ENCODE measurements at regions not wholly inside any gene's neighbourhood (a gene's known extent, or its start where the extent isn't known, plus 50 kb on each side); places are given as distances from the start of the nearest gene placed in this dataset.

DNA sequence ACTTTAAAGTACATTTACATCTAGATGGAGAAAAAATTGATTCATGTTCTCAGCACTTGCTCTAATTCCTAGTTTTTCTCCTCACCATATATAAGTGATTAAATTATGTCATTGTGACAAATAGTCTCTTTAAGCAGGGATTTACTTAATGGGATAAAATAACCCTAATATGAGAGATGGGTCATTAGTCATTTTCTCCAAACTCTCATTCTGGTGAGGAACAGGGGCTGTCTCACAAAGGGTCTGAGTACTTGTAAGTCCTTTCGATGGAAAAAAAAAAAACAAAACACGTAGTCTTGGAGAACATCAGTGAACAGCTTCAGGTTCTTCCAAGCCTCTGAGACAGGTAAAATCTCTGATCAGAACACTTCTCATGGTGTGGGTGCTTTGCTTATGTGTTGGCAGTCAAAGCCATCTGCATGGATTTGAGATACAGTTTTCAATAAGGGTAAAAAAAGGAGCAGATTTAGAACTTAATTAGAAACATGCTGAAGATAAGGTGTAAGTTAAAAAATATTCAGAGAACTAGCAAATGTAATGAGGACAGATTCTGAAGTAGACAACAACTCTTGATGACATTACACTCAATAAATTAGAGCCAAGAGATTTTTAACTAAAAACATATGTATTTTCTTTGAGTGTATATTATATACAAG is 1668.9 kb upstream of the MIR17HG start:
- Histone ChIP-seq H3K79me2 (ENCODE audit: insufficient read depth, low read length) (no peaks in the 10 kb centered on the region), H3K27me3 (ENCODE audit: insufficient read depth, low read length) (no peaks in the 10 kb centered on the region), H3K9ac (ENCODE audit: low read length) (no peak overlapping the region), H3K4me3 (replicated peaks in 1 of 2; ENCODE audit: low read depth in 1 of 2, low read length in 2 of 2) (no peak overlapping the region), H3K4me1 (ENCODE audit: control insufficient read depth in 1 of 2, insufficient read depth in 2 of 2, low read length in 2 of 2) (no peaks in the 10 kb centered on the region), H3K36me3 (ENCODE audit: control insufficient read depth in 1 of 2, insufficient read depth in 2 of 2, low read length in 2 of 2) (no peaks in the 10 kb centered on the region), H3K9me2 (ENCODE audit: insufficient read depth) (no peaks in the 10 kb centered on the region), H3K4me2 (ENCODE audit: low read length) (no peak overlapping the region), H4K20me1 (ENCODE audit: insufficient read depth) (no peaks in the 10 kb centered on the region), H3K9me3 (ENCODE audit: control insufficient read depth in 1 of 2, insufficient read depth in 1 of 2, low read depth in 1 of 2, low read length in 2 of 2) (no peaks in the 10 kb centered on the region), H3K27ac (ENCODE audit: low read depth, low read length) (no peak overlapping the region), H2AFZ (ENCODE audit: low read depth, low read length, poor library complexity, severe bottlenecking) (no peak overlapping the region)
- ChIA-PET RAD21 (ENCODE audit: low non-redundant PET in 1 of 2, low total read pairs in 2 of 2, uncharacterized antibody in 2 of 2, unreplicated experiment in 2 of 2) (no interaction called here), CTCF (no interaction called here), POLR2A (no interaction called here)
- ATAC-seq (no peak), DNase-seq (ENCODE audit: low read depth, low spot score) (no peak)
- TF ChIP-seq SP1 (IDR thresholded peaks at IDR 0.05; ENCODE audit: low read depth): no peak
- no peak for TF ChIP-seq POLR2A (IDR thresholded peaks at IDR 0.05; ENCODE audit: borderline replicate concordance, extremely low read depth, insufficient read depth, insufficient read length)
- TF ChIP-seq, protein P1, sequence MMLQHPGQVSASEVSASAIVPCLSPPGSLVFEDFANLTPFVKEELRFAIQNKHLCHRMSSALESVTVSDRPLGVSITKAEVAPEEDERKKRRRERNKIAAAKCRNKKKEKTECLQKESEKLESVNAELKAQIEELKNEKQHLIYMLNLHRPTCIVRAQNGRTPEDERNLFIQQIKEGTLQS (IDR thresholded peaks at IDR 0.05): no peak
- no peak for TF ChIP-seq POLR2AphosphoS5 (IDR thresholded peaks at IDR 0.05; ENCODE audit: low read depth, low read length)
- no peak for TF ChIP-seq SIN3A (IDR thresholded peaks at IDR 0.05; ENCODE audit: low read depth)
- no peak for TF ChIP-seq CBX3 (IDR thresholded peaks at IDR 0.05; ENCODE audit: low read depth)
- TF ChIP-seq, protein P2, sequence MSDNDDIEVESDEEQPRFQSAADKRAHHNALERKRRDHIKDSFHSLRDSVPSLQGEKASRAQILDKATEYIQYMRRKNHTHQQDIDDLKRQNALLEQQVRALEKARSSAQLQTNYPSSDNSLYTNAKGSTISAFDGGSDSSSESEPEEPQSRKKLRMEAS (IDR thresholded peaks at IDR 0.05): no peak
- no peak for TF ChIP-seq JUND (IDR thresholded peaks at IDR 0.05)
- no peak for TF ChIP-seq ELF1 (IDR thresholded peaks at IDR 0.05; ENCODE audit: borderline replicate concordance, low read depth)
- BruUV-seq (replicated peaks): no TSS peak
- intact Hi-C loops (cut with micrococcal nuclease): no loop called here

DNA sequence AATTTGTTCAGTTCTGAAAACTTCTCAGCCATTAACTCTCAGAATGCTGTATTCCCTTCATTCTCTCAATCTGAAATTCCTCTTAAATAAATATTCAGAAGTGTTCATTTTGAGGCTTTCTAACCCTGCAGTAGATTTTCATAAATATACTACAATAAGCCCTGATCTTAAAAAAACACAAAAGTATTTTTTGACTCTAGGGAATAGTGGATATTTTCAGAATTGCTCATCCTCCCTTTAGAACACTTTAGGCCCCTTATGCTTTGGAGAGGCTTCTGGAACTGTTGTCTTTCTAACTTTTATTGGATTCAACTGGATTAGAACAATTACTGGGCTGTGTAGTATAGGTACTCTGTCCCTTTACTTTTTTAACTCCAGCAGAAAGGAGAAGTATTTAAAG is 1662.6 kb upstream of the MIR17HG start:
- Histone ChIP-seq H2AFZ (ENCODE audit: low read depth, low read length, poor library complexity, severe bottlenecking) (no peak overlapping the region), H3K79me2 (ENCODE audit: insufficient read depth, low read length) (no peaks in the 10 kb centered on the region), H3K27ac (ENCODE audit: low read depth, low read length) (no peak overlapping the region), H3K36me3 (ENCODE audit: control insufficient read depth in 1 of 2, insufficient read depth in 2 of 2, low read length in 2 of 2) (no peaks in the 10 kb centered on the region), H4K20me1 (ENCODE audit: insufficient read depth) (no peaks in the 10 kb centered on the region), H3K9me3 (ENCODE audit: control insufficient read depth in 1 of 2, insufficient read depth in 1 of 2, low read depth in 1 of 2, low read length in 2 of 2) (no peaks in the 10 kb centered on the region; a peak in 1 of 4 replicates), H3K9me2 (ENCODE audit: insufficient read depth) (no peaks in the 10 kb centered on the region), H3K27me3 (ENCODE audit: insufficient read depth, low read length) (no peaks in the 10 kb centered on the region), H3K4me1 (ENCODE audit: control insufficient read depth in 1 of 2, insufficient read depth in 2 of 2, low read length in 2 of 2) (no peaks in the 10 kb centered on the region), H3K4me3 (replicated peaks in 1 of 2; ENCODE audit: low read depth in 1 of 2, low read length in 2 of 2) (no peak overlapping the region), H3K9ac (ENCODE audit: low read length) (no peak overlapping the region), H3K4me2 (ENCODE audit: low read length) (no peak overlapping the region)
- intact Hi-C loops (cut with micrococcal nuclease): no loop called here
- TF ChIP-seq SIN3A (IDR thresholded peaks at IDR 0.05; ENCODE audit: low read depth): no peak
- TF ChIP-seq CEBPB (IDR thresholded peaks at IDR 0.05; ENCODE audit: low read depth): no peak
- no peak for TF ChIP-seq EZH2phosphoT487 (IDR thresholded peaks at IDR 0.05; ENCODE audit: borderline replicate concordance)
- TF ChIP-seq, protein P2 (IDR thresholded peaks at IDR 0.05): no peak
- no peak for TF ChIP-seq CBX3 (IDR thresholded peaks at IDR 0.05; ENCODE audit: low read depth)
- TF ChIP-seq SP1 (IDR thresholded peaks at IDR 0.05; ENCODE audit: low read depth): no peak
- TF ChIP-seq ZFX (IDR thresholded peaks at IDR 0.05): no peak
- no peak for TF ChIP-seq POLR2A (IDR thresholded peaks at IDR 0.05; ENCODE audit: borderline replicate concordance, extremely low read depth, insufficient read depth, insufficient read length)
- TF ChIP-seq, protein P3, sequence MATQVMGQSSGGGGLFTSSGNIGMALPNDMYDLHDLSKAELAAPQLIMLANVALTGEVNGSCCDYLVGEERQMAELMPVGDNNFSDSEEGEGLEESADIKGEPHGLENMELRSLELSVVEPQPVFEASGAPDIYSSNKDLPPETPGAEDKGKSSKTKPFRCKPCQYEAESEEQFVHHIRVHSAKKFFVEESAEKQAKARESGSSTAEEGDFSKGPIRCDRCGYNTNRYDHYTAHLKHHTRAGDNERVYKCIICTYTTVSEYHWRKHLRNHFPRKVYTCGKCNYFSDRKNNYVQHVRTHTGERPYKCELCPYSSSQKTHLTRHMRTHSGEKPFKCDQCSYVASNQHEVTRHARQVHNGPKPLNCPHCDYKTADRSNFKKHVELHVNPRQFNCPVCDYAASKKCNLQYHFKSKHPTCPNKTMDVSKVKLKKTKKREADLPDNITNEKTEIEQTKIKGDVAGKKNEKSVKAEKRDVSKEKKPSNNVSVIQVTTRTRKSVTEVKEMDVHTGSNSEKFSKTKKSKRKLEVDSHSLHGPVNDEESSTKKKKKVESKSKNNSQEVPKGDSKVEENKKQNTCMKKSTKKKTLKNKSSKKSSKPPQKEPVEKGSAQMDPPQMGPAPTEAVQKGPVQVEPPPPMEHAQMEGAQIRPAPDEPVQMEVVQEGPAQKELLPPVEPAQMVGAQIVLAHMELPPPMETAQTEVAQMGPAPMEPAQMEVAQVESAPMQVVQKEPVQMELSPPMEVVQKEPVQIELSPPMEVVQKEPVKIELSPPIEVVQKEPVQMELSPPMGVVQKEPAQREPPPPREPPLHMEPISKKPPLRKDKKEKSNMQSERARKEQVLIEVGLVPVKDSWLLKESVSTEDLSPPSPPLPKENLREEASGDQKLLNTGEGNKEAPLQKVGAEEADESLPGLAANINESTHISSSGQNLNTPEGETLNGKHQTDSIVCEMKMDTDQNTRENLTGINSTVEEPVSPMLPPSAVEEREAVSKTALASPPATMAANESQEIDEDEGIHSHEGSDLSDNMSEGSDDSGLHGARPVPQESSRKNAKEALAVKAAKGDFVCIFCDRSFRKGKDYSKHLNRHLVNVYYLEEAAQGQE (IDR thresholded peaks at IDR 0.05; ENCODE audit: low read depth): no peak
- TF ChIP-seq JUND (IDR thresholded peaks at IDR 0.05): no peak
- DNase-seq (ENCODE audit: low read depth, low spot score): no peak
- POLR2A ChIA-PET: no interaction called here
- no peak for ATAC-seq
- RAD21 ChIA-PET (ENCODE audit: low non-redundant PET in 1 of 2, low total read pairs in 2 of 2, uncharacterized antibody in 2 of 2, unreplicated experiment in 2 of 2): no interaction called here
- BruUV-seq (replicated peaks): no TSS peak
- CTCF ChIA-PET: no interaction called here

Data from HCT116 (cell line).